ENCODE measurements at regions not wholly inside any gene's neighbourhood (a gene's known extent, or its start where the extent isn't known, plus 50 kb on each side); places are given as distances from the start of the nearest gene placed in this dataset.

DNA sequence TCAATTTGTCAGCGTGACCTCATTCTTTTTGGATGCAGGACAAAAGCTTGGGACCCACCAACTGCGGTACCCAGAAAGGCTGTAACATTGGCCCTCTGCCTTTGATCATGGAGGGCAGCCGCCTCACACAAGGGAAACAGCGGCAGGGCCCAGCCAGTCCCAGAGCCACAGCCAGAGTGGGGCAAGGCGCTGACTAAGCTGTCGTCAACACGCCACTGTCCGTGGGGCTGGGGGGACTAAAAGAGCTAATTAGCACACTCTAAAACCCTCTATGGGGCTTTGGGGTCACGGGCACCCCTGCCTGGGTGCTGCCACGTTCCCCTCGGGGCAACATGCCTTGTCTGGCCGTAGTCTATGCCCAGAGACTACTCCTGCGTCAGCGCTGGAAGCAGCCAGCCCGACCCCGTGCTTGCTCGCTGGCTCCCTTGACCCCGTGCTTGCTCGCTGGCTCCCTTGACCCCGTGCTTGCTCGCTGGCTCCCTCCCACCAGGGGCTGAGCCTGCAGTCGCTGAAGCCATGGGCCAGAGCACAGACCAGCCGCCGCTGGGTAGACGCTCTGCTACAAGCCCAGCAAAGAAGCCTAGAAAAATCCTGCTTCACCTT lies 598.4 kb downstream of the MBD2 start:
- no peak overlapping the region for H3K9ac ChIP-seq (ENCODE audit: low read length)

DNA sequence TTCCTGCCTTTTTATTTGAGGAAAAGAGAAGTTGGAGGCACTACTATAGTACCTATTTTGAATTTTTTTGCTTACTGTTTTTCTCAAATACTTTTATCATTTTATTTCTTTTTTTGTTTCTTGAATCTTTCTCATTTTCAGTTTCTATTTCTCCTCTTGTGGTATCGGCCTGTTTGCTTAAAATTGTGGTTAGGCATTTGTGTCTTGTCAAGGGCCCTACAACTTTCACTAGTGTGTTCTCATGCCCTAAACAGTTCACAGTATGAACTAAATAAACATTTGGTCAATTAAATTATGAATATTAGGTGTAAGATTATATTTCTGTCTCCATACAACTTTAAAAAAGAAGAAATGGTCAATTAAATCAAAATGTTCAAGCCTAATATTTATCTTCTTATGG lies 613.5 kb downstream of the MBD2 start:
- Histone ChIP-seq H2AFZ (ENCODE audit: low read depth, low read length) (no peak overlapping the region), H3K4me3 (ENCODE audit: low read length) (no peak overlapping the region), H3K4me2 (ENCODE audit: low read length) (no peak overlapping the region), H3K79me2 (ENCODE audit: low read length) (no peaks in the 10 kb centered on the region), H3K9me3 (ENCODE audit: insufficient read depth, low read length) (no peaks in the 10 kb centered on the region), H3K4me1 (ENCODE audit: low read length) (peaks cover 9% of the 10 kb centered on the region), H3K27me3 (ENCODE audit: low read depth, low read length) (no peaks in the 10 kb centered on the region), H3K27ac (ENCODE audit: low read length) (no peak overlapping the region), H3K9ac (ENCODE audit: low read length) (no peak overlapping the region), H3K36me3 (replicated peaks; ENCODE audit: low read depth, low read length) (no peaks in the 10 kb centered on the region), H4K20me1 (ENCODE audit: insufficient read depth, low read length) (no peaks in the 10 kb centered on the region)
- TF ChIP-seq, protein P1, sequence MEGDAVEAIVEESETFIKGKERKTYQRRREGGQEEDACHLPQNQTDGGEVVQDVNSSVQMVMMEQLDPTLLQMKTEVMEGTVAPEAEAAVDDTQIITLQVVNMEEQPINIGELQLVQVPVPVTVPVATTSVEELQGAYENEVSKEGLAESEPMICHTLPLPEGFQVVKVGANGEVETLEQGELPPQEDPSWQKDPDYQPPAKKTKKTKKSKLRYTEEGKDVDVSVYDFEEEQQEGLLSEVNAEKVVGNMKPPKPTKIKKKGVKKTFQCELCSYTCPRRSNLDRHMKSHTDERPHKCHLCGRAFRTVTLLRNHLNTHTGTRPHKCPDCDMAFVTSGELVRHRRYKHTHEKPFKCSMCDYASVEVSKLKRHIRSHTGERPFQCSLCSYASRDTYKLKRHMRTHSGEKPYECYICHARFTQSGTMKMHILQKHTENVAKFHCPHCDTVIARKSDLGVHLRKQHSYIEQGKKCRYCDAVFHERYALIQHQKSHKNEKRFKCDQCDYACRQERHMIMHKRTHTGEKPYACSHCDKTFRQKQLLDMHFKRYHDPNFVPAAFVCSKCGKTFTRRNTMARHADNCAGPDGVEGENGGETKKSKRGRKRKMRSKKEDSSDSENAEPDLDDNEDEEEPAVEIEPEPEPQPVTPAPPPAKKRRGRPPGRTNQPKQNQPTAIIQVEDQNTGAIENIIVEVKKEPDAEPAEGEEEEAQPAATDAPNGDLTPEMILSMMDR (IDR thresholded peaks at IDR 0.05; ENCODE audit: low read depth, low read length) = no peak
- no peak for TF ChIP-seq EZH2phosphoT487 (IDR thresholded peaks at IDR 0.05; ENCODE audit: low read depth)

More for the DNA sequence above, 598.4 kb downstream of the MBD2 start:
- Histone ChIP-seq H3K9me3 (ENCODE audit: insufficient read depth, low read length) (0 out of 2 replicates have a peak, but pooled peaks cover 4% of the 10 kb centered on the region), H3K36me3 (replicated peaks; ENCODE audit: low read depth, low read length) (no peaks in the 10 kb centered on the region), H2AFZ (ENCODE audit: low read depth, low read length) (no peak overlapping the region), H3K27me3 (ENCODE audit: low read depth, low read length) (no peaks in the 10 kb centered on the region), H4K20me1 (ENCODE audit: insufficient read depth, low read length) (no peaks in the 10 kb centered on the region), H3K27ac (ENCODE audit: low read length) (no peak overlapping the region), H3K79me2 (ENCODE audit: low read length) (no peaks in the 10 kb centered on the region), H3K4me1 (ENCODE audit: low read length) (no peaks in the 10 kb centered on the region), H3K4me3 (ENCODE audit: low read length) (no peak overlapping the region), H3K4me2 (ENCODE audit: low read length) (no peak overlapping the region)
- TF ChIP-seq EZH2phosphoT487 (IDR thresholded peaks at IDR 0.05; ENCODE audit: low read depth) = no peak
- TF ChIP-seq, protein P1 (IDR thresholded peaks at IDR 0.05; ENCODE audit: low read depth, low read length) = no peak

DNA sequence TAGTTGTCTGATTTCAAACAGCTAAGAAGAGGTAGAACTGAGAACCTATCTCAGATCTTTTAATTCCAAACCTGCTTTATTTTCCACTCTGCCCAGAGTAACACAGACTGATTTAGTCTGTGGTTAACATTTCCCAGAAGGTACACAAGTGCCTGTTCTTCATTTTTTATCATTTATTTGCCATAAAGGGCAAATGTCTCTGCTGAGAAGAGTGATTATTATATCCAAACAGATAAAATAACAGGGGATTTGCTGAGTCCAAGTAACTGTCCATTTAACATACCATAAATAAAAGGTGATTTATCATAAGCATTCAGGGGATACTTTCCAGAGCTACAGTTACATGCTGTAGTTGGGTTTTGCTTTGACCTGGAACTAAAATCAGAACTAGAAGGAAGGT lies 617.7 kb downstream of the MBD2 start:
- Histone ChIP-seq H3K4me1 (ENCODE audit: low read length) (peaks cover 9% of the 10 kb centered on the region), H4K20me1 (ENCODE audit: insufficient read depth, low read length) (no peaks in the 10 kb centered on the region), H3K27me3 (ENCODE audit: low read depth, low read length) (no peaks in the 10 kb centered on the region), H3K4me3 (ENCODE audit: low read length) (no peak overlapping the region), H3K9me3 (ENCODE audit: insufficient read depth, low read length) (no peaks in the 10 kb centered on the region), H3K79me2 (ENCODE audit: low read length) (no peaks in the 10 kb centered on the region), H3K4me2 (ENCODE audit: low read length) (no peak overlapping the region), H2AFZ (ENCODE audit: low read depth, low read length) (no peak overlapping the region), H3K36me3 (replicated peaks; ENCODE audit: low read depth, low read length) (no peaks in the 10 kb centered on the region), H3K27ac (ENCODE audit: low read length) (no peak overlapping the region), H3K9ac (ENCODE audit: low read length) (no peak overlapping the region)
- TF ChIP-seq, protein P1 (IDR thresholded peaks at IDR 0.05; ENCODE audit: low read depth, low read length) = no peak
- no peak for TF ChIP-seq EZH2phosphoT487 (IDR thresholded peaks at IDR 0.05; ENCODE audit: low read depth)

DNA sequence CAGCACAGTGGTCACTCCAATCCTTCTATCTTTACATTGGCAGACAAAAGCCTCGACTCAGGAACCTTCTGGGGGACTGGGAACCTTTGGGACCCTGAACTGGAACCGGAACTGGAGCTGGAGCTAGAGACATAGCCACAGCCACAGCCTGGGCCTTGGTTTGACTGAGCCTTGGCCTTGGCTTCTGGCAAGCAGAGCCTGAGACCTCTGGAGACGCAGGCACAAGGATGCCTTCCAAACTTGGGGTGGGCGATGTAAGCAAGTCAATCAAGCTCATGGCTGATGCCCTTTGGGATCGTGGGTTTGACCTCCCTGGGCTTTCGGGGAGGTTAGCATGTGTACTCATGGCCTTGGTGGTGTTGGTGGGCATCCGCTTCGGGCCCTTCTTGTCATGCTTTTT lies 619.3 kb downstream of the MBD2 start:
- Histone ChIP-seq H3K27me3 (ENCODE audit: low read depth, low read length) (no peaks in the 10 kb centered on the region), H2AFZ (ENCODE audit: low read depth, low read length) (no peak overlapping the region), H3K9ac (ENCODE audit: low read length) (no peak overlapping the region), H3K4me1 (ENCODE audit: low read length) (peaks cover 9% of the 10 kb centered on the region), H3K4me3 (ENCODE audit: low read length) (no peak overlapping the region), H3K27ac (ENCODE audit: low read length) (no peak overlapping the region), H3K9me3 (ENCODE audit: insufficient read depth, low read length) (no peaks in the 10 kb centered on the region), H3K79me2 (ENCODE audit: low read length) (no peaks in the 10 kb centered on the region), H4K20me1 (ENCODE audit: insufficient read depth, low read length) (no peaks in the 10 kb centered on the region), H3K4me2 (ENCODE audit: low read length) (no peak overlapping the region), H3K36me3 (replicated peaks; ENCODE audit: low read depth, low read length) (no peaks in the 10 kb centered on the region)
- TF ChIP-seq EZH2phosphoT487 (IDR thresholded peaks at IDR 0.05; ENCODE audit: low read depth) = no peak
- TF ChIP-seq, protein P1 (IDR thresholded peaks at IDR 0.05; ENCODE audit: low read depth, low read length) = no peak
